K562 (cell line): ENCODE measurements at regions not wholly inside any gene's neighbourhood (a gene's known extent, or its start where the extent isn't known, plus 50 kb on each side); places are given as distances from the start of the nearest gene placed in this dataset.
A peak's percentile ranks its signal among the peaks of the same experiment; 100 is the strongest.

ENCODE experiments used
- ARNT ChIP-seq, 2 experiments: fragments of 450-650 bp; IDR thresholded peaks; 2 replicates each; pipeline ENCODE4 v1.6.1; 2016; ENCODE audit warnings: mild to moderate bottlenecking in 1 of 2
- ATF7 ChIP-seq: fragments of 450-650 bp; IDR thresholded peaks from 2 replicates; pipeline ENCODE4 v1.7.1; 2014; ENCODE audit warnings: mild to moderate bottlenecking, moderate library complexity
- BCOR ChIP-seq: fragments of 450-650 bp; IDR thresholded peaks from 2 replicates; pipeline ENCODE4 v1.6.1; 2016
- ESRRB ChIP-seq: fragments of 250-450 bp; sonication (Bioruptor Pico); IDR thresholded peaks from 2 replicates; pipeline ENCODE4 v1.5.0; 2020; ENCODE audit warnings: mild to moderate bottlenecking, moderate library complexity, borderline replicate concordance
- GATA2 ChIP-seq: sonication (generic); formaldehyde crosslinking; IDR thresholded peaks from 2 replicates; pipeline ENCODE4 v1.4.0; 2020; ENCODE audit warnings: mild to moderate bottlenecking, missing genetic modification reagents
- GATAD2B ChIP-seq: fragments of 450-650 bp; IDR thresholded peaks from 2 replicates; pipeline ENCODE4 v1.6.1; 2017; ENCODE audit warnings: mild to moderate bottlenecking, borderline replicate concordance
- GTF2F1 ChIP-seq: IDR thresholded peaks from 2 replicates; pipeline ENCODE4 v1.6.1; 2011; ENCODE audit warnings: low read depth, low read length, improper control_type of control experiment
- HDAC8 ChIP-seq: fragments of 450-650 bp; IDR thresholded peaks from 2 replicates; pipeline ENCODE4 v1.6.1; 2016; ENCODE audit warnings: mild to moderate bottlenecking, missing genetic modification characterization, moderate library complexity, missing compliant biosample characterization
- HNRNPH1 ChIP-seq: fragments of 200-400 bp; formaldehyde crosslinking; optimal IDR thresholded peaks from 2 replicates; pipeline ENCODE3; 2017; ENCODE audit warnings: low read depth, mild to moderate bottlenecking, low read length, moderate library complexity
- MAFK ChIP-seq: IDR thresholded peaks from 2 replicates; pipeline ENCODE4 v1.6.1; 2011; ENCODE audit warnings: low read length, improper control_type of control experiment
- NELFE ChIP-seq: IDR thresholded peaks from 2 replicates; pipeline ENCODE4 v1.6.1; 2011; ENCODE audit warnings: mild to moderate bottlenecking; ENCODE audit not compliant: insufficient read depth, insufficient read length
- PML ChIP-seq: IDR thresholded peaks from 2 replicates; pipeline ENCODE4 v1.6.1; 2012; ENCODE audit warnings: low read length, inconsistent platforms
- RHOXF2B ChIP-seq: fragments of 250-450 bp; sonication (Bioruptor Pico); conservative IDR thresholded peaks from 2 replicates; pipeline ENCODE4 v1.5.1; 2021
- SIN3A ChIP-seq, 2 experiments: fragments of 150-350 bp in 1 of 2; IDR thresholded peaks; 2 replicates each; pipeline ENCODE4 v1.6.1; 2011 to 2016; ENCODE audit warnings: borderline replicate concordance in 2 of 2, low read depth in 2 of 2, low read length in 2 of 2, mild to moderate bottlenecking in 2 of 2, moderate library complexity in 2 of 2; ENCODE audit not compliant: control insufficient read depth in 1 of 2
- SMAD4 ChIP-seq: fragments of 250-450 bp; sonication (Bioruptor Pico); conservative IDR thresholded peaks from 2 replicates; pipeline ENCODE4 v1.8.0; 2021; ENCODE audit warnings: inconsistent platforms, mild to moderate bottlenecking, moderate library complexity
- SP2 ChIP-seq: IDR thresholded peaks from 2 replicates; pipeline ENCODE4 v1.6.1; 2011; ENCODE audit warnings: mild to moderate bottlenecking, low read depth, low read length, moderate library complexity; ENCODE audit not compliant: poor library complexity, severe bottlenecking; ENCODE audit errors: extremely low read depth
- SREBF2 ChIP-seq: sonication (generic); formaldehyde crosslinking; IDR thresholded peaks from 2 replicates; pipeline ENCODE4 v1.4.0; 2020; ENCODE audit warnings: mild to moderate bottlenecking, missing genetic modification reagents
- STAT5A ChIP-seq: IDR thresholded peaks from 2 replicates; pipeline ENCODE4 v1.6.1; 2012; ENCODE audit warnings: low read length, inconsistent platforms, borderline replicate concordance
- TCFL5 ChIP-seq: fragments of 250-450 bp; sonication (Bioruptor Pico); conservative IDR thresholded peaks from 2 replicates; pipeline ENCODE4 v1.6.1; 2021; ENCODE audit warnings: mild to moderate bottlenecking, moderate library complexity, matching md5 sums
- THRAP3 ChIP-seq: fragments of 450-650 bp; IDR thresholded peaks from 2 replicates; pipeline ENCODE4 v1.6.1; 2016; ENCODE audit warnings: mild to moderate bottlenecking, inconsistent platforms, borderline replicate concordance
- ZNF778 ChIP-seq: fragments of 450-650 bp; formaldehyde crosslinking; IDR thresholded peaks from 2 replicates; pipeline ENCODE4 v1.4.0; 2020; ENCODE audit warnings: mild to moderate bottlenecking, moderate library complexity
- TF ChIP-seq, protein P1 (sequence below): fragments of 450-650 bp; IDR thresholded peaks from 2 replicates; pipeline ENCODE4 v1.6.1; 2016
- TF ChIP-seq, protein P2 (sequence below): IDR thresholded peaks from 2 replicates; pipeline ENCODE4 v1.6.1; 2011; ENCODE audit warnings: borderline replicate concordance, low read depth, mild to moderate bottlenecking, moderate library complexity, low read length; ENCODE audit not compliant: insufficient read depth, poor library complexity, severe bottlenecking
- TF ChIP-seq, protein P3 (sequence below): fragments of 250-450 bp; sonication (Bioruptor Pico); IDR thresholded peaks from 2 replicates; pipeline ENCODE4 v1.9.0; 2021; ENCODE audit warnings: mild to moderate bottlenecking
- TF ChIP-seq, protein P4 (sequence below), 2 experiments: fragments of 250-450 bp in 1 of 2; fragments of 450-650 bp in 1 of 2; sonication (Bioruptor Pico) in 1 of 2; IDR thresholded peaks; 2 replicates each; pipeline versions ENCODE4 v1.6.1 to v1.8.0; 2016 to 2021; ENCODE audit warnings: mild to moderate bottlenecking in 2 of 2, moderate library complexity in 2 of 2, missing compliant biosample characterization in 1 of 2, missing genetic modification characterization in 1 of 2

DNA sequence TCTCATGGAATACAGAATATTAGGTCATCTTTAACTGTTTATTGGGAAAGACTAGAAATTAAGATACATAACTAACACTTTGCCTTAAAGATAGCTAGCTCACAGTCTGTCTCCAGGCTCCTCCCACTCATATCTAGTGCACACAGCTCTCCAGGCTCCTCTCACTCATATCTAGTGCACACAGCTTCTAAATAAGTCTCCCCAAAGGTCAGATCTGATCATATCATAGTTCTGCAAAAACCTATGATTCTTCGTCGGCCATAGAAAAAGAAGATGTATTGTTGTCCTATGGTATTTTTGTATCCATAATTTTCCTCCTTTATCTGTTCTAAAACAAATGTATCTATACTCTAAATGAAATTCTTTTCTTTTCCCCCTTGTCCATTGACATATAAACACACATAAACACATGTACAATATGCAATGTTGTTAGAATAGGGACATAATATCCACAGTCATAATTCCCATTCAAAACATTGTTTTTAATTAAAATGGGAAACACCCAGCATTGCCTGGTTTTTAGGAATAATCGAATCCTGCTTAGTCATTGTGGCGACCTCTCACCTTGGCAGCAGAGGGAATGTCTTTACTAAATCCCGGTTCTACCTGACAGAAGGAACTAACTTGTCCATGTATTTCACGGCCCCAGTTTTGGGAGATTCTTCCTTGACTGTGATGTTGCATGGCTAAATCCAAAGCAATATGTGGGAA, 1282.0 kb downstream of the PCDH7 start (continued):
- TF ChIP-seq, protein P1, sequence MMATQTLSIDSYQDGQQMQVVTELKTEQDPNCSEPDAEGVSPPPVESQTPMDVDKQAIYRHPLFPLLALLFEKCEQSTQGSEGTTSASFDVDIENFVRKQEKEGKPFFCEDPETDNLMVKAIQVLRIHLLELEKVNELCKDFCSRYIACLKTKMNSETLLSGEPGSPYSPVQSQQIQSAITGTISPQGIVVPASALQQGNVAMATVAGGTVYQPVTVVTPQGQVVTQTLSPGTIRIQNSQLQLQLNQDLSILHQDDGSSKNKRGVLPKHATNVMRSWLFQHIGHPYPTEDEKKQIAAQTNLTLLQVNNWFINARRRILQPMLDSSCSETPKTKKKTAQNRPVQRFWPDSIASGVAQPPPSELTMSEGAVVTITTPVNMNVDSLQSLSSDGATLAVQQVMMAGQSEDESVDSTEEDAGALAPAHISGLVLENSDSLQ, result no peak
- TF ChIP-seq, protein P2, sequence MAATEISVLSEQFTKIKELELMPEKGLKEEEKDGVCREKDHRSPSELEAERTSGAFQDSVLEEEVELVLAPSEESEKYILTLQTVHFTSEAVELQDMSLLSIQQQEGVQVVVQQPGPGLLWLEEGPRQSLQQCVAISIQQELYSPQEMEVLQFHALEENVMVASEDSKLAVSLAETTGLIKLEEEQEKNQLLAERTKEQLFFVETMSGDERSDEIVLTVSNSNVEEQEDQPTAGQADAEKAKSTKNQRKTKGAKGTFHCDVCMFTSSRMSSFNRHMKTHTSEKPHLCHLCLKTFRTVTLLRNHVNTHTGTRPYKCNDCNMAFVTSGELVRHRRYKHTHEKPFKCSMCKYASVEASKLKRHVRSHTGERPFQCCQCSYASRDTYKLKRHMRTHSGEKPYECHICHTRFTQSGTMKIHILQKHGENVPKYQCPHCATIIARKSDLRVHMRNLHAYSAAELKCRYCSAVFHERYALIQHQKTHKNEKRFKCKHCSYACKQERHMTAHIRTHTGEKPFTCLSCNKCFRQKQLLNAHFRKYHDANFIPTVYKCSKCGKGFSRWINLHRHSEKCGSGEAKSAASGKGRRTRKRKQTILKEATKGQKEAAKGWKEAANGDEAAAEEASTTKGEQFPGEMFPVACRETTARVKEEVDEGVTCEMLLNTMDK, result no peak
- TF ChIP-seq HDAC8 (tag) (no peak), TCFL5 (no peak), STAT5A (peak; percentile 87), GTF2F1 (no peak), ATF7 (0 out of 2 replicates have a peak, but pooled peaks have one; percentile 46), SMAD4 (peak; percentile 73), ARNT (IDR thresholded peaks at IDR 0.05) (0 out of 4 replicates have a peak, but pooled peaks of 1 of the 2 experiments have one; percentile 47), NELFE (no peak), GATA2 (CRISPR knock-in tag) (peak; percentile 91), THRAP3 (no peak), ZNF778 (CRISPR knock-in tag) (no peak), GATAD2B (no peak), ESRRB (CRISPR knock-in tag) (no peak), RHOXF2B (CRISPR knock-in tag) (no peak), BCOR (peak; percentile 34; the same call in 1 of the 2 replicates), SREBF2 (no peak), PML (peak; percentile 94), SP2 (no peak), MAFK (no peak), SIN3A (IDR thresholded peaks at IDR 0.05; ENCODE audit: borderline replicate concordance in 2 of 2, control insufficient read depth in 1 of 2, low read depth in 2 of 2, low read length in 2 of 2) (no peak; a peak in 1 of 4 replicates), HNRNPH1 (no peak)
- TF ChIP-seq, protein P3, sequence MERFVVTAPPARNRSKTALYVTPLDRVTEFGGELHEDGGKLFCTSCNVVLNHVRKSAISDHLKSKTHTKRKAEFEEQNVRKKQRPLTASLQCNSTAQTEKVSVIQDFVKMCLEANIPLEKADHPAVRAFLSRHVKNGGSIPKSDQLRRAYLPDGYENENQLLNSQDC, result no peak
- TF ChIP-seq, protein P4, sequence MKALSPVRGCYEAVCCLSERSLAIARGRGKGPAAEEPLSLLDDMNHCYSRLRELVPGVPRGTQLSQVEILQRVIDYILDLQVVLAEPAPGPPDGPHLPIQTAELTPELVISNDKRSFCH (CRISPR knock-in tag; IDR thresholded peaks at IDR 0.05), result no peak
- TF ChIP-seq, protein P4 (tag; IDR thresholded peaks at IDR 0.05), result peak; percentile 99
